ENCODE measurements at regions not wholly inside any gene's neighbourhood (a gene's known extent, or its start where the extent isn't known, plus 50 kb on each side); places are given as distances from the start of the nearest gene placed in this dataset.

- TF ChIP-seq, protein P1, sequence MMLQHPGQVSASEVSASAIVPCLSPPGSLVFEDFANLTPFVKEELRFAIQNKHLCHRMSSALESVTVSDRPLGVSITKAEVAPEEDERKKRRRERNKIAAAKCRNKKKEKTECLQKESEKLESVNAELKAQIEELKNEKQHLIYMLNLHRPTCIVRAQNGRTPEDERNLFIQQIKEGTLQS (IDR thresholded peaks at IDR 0.05) = no peak
- no peak for TF ChIP-seq RXRA (IDR thresholded peaks at IDR 0.05)
- no peak for TF ChIP-seq GABPA (IDR thresholded peaks at IDR 0.05 in 1 of 2, conservative IDR thresholded peaks at IDR 0.05 in 1 of 2)
- no peak for TF ChIP-seq JUND (IDR thresholded peaks at IDR 0.05)
- TF ChIP-seq EGR1 (IDR thresholded peaks at IDR 0.05; ENCODE audit: low read depth in 2 of 2) = no peak
- no peak for TF ChIP-seq SP1 (IDR thresholded peaks at IDR 0.05)
- DNase-seq (ENCODE audit: low spot score) = no peak
- H3K9me3 ChIP-seq (ENCODE audit: control insufficient read depth in 4 of 4, low read length in 3 of 4) = peaks cover 0 to 16% (median 3%) of the 10 kb centered on the region in 4 donors
- H3K36me3 ChIP-seq (ENCODE audit: control insufficient read depth in 4 of 4, insufficient read depth in 3 of 4, low read depth in 1 of 4, low read length in 3 of 4) = no peaks in the 10 kb centered on the region
- no peaks in the 10 kb centered on the region for H3K4me1 ChIP-seq (ENCODE audit: control insufficient read depth in 4 of 4, insufficient read depth in 4 of 4, low read length in 3 of 4)
- no peak overlapping the region for H3K27ac ChIP-seq (ENCODE audit: low read depth in 1 of 2, low read length in 2 of 2)
- no peak overlapping the region for H3K4me3 ChIP-seq (ENCODE audit: low read depth in 1 of 3, low read length in 3 of 3)
- H3K27me3 ChIP-seq (ENCODE audit: control insufficient read depth in 4 of 4, insufficient read depth in 4 of 4, low read length in 3 of 4) = peaks cover 0 to 3% (median 0%) of the 10 kb centered on the region in 4 donors
- H3K9ac ChIP-seq (ENCODE audit: low read depth in 1 of 2, low read length in 2 of 2) = no peak overlapping the region
Observed at GRCh38 chr2:239845968-239846367, 179.2 kb downstream of the NDUFA10 start.

GRCh38 chr2:239839306-239839705 is 185.8 kb downstream of the NDUFA10 start:
- DNase-seq (ENCODE audit: low spot score) = no peak
- Histone ChIP-seq H3K27ac (ENCODE audit: low read depth in 1 of 2, low read length in 2 of 2) (no peak overlapping the region), H3K27me3 (ENCODE audit: control insufficient read depth in 4 of 4, insufficient read depth in 4 of 4, low read length in 3 of 4) (peaks cover 0 to 3% (median 0%) of the 10 kb centered on the region in 4 donors), H3K9ac (ENCODE audit: low read depth in 1 of 2, low read length in 2 of 2) (no peak overlapping the region), H3K36me3 (ENCODE audit: control insufficient read depth in 4 of 4, insufficient read depth in 3 of 4, low read depth in 1 of 4, low read length in 3 of 4) (no peaks in the 10 kb centered on the region), H3K4me1 (ENCODE audit: control insufficient read depth in 4 of 4, insufficient read depth in 4 of 4, low read length in 3 of 4) (no peaks in the 10 kb centered on the region), H3K4me3 (ENCODE audit: low read depth in 1 of 3, low read length in 3 of 3) (no peak overlapping the region), H3K9me3 (ENCODE audit: control insufficient read depth in 4 of 4, low read length in 3 of 4) (peaks cover 0 to 10% (median 3%) of the 10 kb centered on the region in 4 donors)
- TF ChIP-seq RAD21 (IDR thresholded peaks at IDR 0.05) (no peak), HNF4A (conservative IDR thresholded peaks at IDR 0.05) (no peak), RXRA (IDR thresholded peaks at IDR 0.05) (no peak), FOXA1 (IDR thresholded peaks at IDR 0.05) (no peak), SP1 (IDR thresholded peaks at IDR 0.05) (no peak), GABPA (IDR thresholded peaks at IDR 0.05 in 1 of 2, conservative IDR thresholded peaks at IDR 0.05 in 1 of 2) (no peak), YY1 (IDR thresholded peaks at IDR 0.05) (no peak), TAF1 (conservative IDR thresholded peaks at IDR 0.05) (no peak), MAX (IDR thresholded peaks at IDR 0.05) (no peak), NR2F2 (IDR thresholded peaks at IDR 0.05) (no peak), REST (IDR thresholded peaks at IDR 0.05) (no peak)
- 73% methylated on average over 5 of the region's 5 CpGs for WGBS

- Histone ChIP-seq H3K4me3 (ENCODE audit: low read depth in 1 of 3, low read length in 3 of 3) (no peak overlapping the region), H3K4me1 (ENCODE audit: control insufficient read depth in 4 of 4, insufficient read depth in 4 of 4, low read length in 3 of 4) (no peaks in the 10 kb centered on the region), H3K9me3 (ENCODE audit: control insufficient read depth in 4 of 4, low read length in 3 of 4) (peaks cover 0 to 5% (median 2%) of the 10 kb centered on the region in 4 donors), H3K9ac (ENCODE audit: low read depth in 1 of 2, low read length in 2 of 2) (no peak overlapping the region), H3K27ac (ENCODE audit: low read depth in 1 of 2, low read length in 2 of 2) (no peak overlapping the region), H3K27me3 (ENCODE audit: control insufficient read depth in 4 of 4, insufficient read depth in 4 of 4, low read length in 3 of 4) (no peaks in the 10 kb centered on the region), H3K36me3 (ENCODE audit: control insufficient read depth in 4 of 4, insufficient read depth in 3 of 4, low read depth in 1 of 4, low read length in 3 of 4) (no peaks in the 10 kb centered on the region)
- DNase-seq (ENCODE audit: low spot score) = no peak
- 90% methylated on average over 7 of the region's 7 CpGs for WGBS
- TF ChIP-seq NR2F2 (IDR thresholded peaks at IDR 0.05) (no peak), HNF4G (IDR thresholded peaks at IDR 0.05) (no peak), SP1 (IDR thresholded peaks at IDR 0.05) (no peak), EGR1 (IDR thresholded peaks at IDR 0.05; ENCODE audit: low read depth in 2 of 2) (no peak), JUND (IDR thresholded peaks at IDR 0.05) (no peak), REST (IDR thresholded peaks at IDR 0.05) (no peak), HNF4A (conservative IDR thresholded peaks at IDR 0.05) (no peak), YY1 (IDR thresholded peaks at IDR 0.05) (no peak)
- TF ChIP-seq, protein P1 (IDR thresholded peaks at IDR 0.05) = no peak
Observed at GRCh38 chr2:239836021-239836765, 188.9 kb downstream of the NDUFA10 start.

Data from liver (tissue), 7 donors.